Cardiac muscle cell (in vitro differentiated cells and primary cell): ENCODE measurements at regions not wholly inside any gene's neighbourhood (a gene's known extent, or its start where the extent isn't known, plus 50 kb on each side); places are given as distances from the start of the nearest gene placed in this dataset.

Source experiments
- DNase-seq, 2 donors: peaks; one replicate each; pipeline versions ENCODE4 v3.0.0 to v3.0.0-alpha.2; 2010 to 2017; ENCODE audit warnings: low read depth in 1 of 2, low spot score in 1 of 2
- H3K27ac ChIP-seq: fragments of 200-600 bp; sonication (generic); 2 replicates; pipeline ENCODE4 v1.5.1; 2016
- H3K27me3 ChIP-seq: fragments of 200-600 bp; sonication (generic); 2 replicates; pipeline ENCODE4 v1.6.0; 2016; ENCODE audit warnings: control low read depth
- H3K36me3 ChIP-seq: fragments of 200-600 bp; sonication (generic); 2 replicates; pipeline ENCODE4 v1.5.1; 2016; ENCODE audit warnings: control low read depth
- H3K4me1 ChIP-seq: fragments of 200-600 bp; sonication (generic); 2 replicates; pipeline ENCODE4 v1.8.1; 2017; ENCODE audit warnings: low read depth, mild to moderate bottlenecking, mixed run types
- H3K4me3 ChIP-seq: fragments of 200-600 bp; sonication (generic); 2 replicates; pipeline ENCODE4 v1.5.1; 2016; ENCODE audit warnings: mild to moderate bottlenecking
- H3K9me3 ChIP-seq: fragments of 200-600 bp; sonication (generic); 2 replicates; pipeline ENCODE4 v1.5.1; 2017; ENCODE audit warnings: low read depth, mild to moderate bottlenecking, control low read depth
- TF ChIP-seq, protein P1 (sequence below): IDR thresholded peaks from 2 replicates; pipeline ENCODE4 v1.5.1; 2012; ENCODE audit warnings: low read depth, mild to moderate bottlenecking, low read length

DNA sequence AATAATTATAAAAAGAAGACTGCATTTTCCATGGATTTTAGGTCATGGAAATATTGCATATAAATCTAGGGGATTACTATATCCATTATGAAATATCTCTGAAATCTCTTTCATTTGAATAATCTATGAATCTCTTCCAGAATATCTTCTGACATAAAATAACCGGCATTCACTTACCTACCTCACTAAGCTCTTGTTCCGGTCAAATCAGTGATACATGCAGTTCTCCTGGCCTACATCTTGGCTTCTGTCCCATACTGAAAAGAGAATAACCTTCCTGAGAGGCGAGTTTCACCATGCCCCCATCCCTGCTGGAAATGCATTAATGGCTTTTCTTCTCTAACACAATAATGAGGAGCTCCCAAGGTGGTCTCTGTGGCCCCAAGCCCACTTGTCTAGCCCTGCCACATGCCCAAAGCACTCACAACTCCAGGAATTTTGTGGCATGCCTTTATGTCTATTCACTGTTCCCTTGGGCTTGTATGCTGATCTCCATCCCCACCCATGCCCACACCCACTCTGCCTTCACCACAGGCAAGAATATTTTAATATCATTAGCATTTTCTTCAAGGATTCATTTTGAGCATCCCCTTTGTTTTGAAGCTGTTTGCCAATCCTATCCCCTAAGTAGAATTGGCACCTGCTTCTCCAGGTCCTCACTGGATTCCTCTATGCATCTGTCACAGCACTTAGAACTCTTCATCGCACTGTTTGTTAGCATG, 401.6 kb downstream of the COG6 start:
- no peak overlapping the region for H3K27ac ChIP-seq
- no peak overlapping the region for H3K4me3 ChIP-seq
- H3K36me3 ChIP-seq: no peaks in the 10 kb centered on the region
- H3K27me3 ChIP-seq: no peaks in the 10 kb centered on the region
- DNase-seq: no peak
- no peaks in the 10 kb centered on the region for H3K4me1 ChIP-seq
- H3K9me3 ChIP-seq: no peaks in the 10 kb centered on the region
- TF ChIP-seq, protein P1, sequence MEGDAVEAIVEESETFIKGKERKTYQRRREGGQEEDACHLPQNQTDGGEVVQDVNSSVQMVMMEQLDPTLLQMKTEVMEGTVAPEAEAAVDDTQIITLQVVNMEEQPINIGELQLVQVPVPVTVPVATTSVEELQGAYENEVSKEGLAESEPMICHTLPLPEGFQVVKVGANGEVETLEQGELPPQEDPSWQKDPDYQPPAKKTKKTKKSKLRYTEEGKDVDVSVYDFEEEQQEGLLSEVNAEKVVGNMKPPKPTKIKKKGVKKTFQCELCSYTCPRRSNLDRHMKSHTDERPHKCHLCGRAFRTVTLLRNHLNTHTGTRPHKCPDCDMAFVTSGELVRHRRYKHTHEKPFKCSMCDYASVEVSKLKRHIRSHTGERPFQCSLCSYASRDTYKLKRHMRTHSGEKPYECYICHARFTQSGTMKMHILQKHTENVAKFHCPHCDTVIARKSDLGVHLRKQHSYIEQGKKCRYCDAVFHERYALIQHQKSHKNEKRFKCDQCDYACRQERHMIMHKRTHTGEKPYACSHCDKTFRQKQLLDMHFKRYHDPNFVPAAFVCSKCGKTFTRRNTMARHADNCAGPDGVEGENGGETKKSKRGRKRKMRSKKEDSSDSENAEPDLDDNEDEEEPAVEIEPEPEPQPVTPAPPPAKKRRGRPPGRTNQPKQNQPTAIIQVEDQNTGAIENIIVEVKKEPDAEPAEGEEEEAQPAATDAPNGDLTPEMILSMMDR: no peak

DNA sequence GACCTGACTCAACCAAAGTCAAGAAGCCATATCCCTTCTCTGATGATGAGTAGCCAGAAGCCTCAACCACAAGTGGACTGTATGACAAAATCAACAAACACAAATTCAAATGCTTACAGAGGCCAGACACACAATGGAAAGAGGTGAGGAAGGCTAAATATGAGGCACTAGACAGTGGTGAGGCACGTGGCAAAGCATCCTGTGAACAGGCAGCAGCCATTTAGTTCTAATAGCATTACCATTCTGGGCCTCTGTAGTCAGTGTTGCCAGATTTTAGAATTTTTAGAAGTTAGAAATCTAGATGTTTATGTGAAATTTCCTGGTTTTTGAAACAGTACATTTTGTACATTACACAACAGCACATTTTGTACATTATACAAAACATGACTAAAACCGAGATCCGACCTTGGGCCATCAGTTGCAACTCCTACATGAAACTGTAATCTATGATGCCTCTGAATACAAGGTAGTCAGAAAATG, 403.3 kb downstream of the COG6 start:
- Histone ChIP-seq H3K27me3 (no peaks in the 10 kb centered on the region), H3K27ac (no peak overlapping the region), H3K4me3 (no peak overlapping the region), H3K9me3 (no peaks in the 10 kb centered on the region), H3K36me3 (no peaks in the 10 kb centered on the region), H3K4me1 (no peaks in the 10 kb centered on the region)
- DNase-seq: peak in 1 of 2 donors; percentile 58
- TF ChIP-seq, protein P1: no peak

DNA sequence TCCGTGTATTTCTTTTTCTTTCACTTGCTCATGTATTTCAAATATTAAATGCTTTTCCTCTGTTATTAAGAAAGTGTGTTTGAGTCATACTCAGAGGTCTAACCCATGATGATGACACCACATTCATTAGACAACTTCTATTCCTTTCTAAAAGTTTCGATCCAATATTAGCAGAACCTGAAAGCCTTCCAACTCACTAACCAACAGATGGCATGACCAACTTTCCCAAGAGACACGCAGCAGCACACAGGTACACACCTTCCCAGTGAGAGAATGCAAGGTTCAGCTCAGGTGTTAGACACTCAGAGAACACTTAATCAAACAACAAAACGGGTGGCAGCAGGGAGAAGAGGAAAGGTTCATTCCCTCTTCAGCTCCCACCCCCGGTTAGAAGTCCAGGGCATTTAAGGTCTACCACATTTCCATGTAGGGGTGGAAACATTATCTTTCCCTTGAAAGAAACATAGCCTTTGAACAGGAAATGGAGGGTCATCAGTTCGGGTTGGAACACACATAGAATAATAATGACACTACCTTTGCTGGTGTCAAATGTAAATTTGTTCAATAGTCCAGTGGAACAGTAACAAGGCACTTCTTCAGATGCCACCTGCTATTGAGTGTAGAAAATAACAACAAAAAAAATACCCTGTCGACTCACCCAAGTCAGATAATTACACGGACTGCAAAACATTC, 404.2 kb downstream of the COG6 start:
- Histone ChIP-seq H3K36me3 (no peaks in the 10 kb centered on the region), H3K4me1 (no peaks in the 10 kb centered on the region), H3K9me3 (no peaks in the 10 kb centered on the region), H3K27me3 (no peaks in the 10 kb centered on the region), H3K4me3 (no peak overlapping the region), H3K27ac (no peak overlapping the region)
- TF ChIP-seq, protein P1: no peak
- DNase-seq: peak in 1 of 2 donors; percentile 34

DNA sequence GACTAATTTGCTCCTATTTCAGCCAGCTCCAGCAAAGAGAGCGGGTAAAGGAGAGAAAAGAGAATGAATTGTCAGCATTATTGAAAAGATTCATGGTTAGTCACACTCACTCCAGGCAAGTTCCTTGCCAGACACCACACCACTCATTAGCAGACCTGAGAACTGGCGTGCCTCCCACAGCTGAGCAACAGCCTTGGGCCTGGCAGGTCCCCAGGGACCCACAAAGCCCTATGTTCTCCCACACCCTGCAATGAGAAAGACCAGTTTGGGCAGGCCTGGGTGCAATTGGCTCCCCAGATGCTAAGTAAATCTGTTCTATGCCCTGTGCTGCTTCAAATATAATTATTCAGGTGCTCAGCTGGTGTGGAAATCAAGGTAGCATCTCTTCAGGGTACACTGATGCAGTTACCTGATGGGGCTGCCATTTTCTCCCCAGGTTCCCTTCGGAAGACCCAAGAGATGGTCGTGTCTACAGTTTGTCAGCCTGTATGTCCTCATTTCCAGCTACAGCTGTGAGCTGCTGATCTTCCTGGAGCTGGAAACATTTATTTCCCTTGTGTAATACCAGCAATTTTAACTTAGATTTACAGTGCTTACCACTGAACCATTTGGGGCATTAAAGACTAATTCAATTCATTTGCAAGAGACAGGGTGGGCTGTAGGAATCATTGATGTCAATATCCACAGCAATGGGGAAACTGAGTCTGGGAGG, 405.0 kb downstream of the COG6 start:
- no peak overlapping the region for H3K27ac ChIP-seq
- H3K36me3 ChIP-seq: no peaks in the 10 kb centered on the region
- no peaks in the 10 kb centered on the region for H3K4me1 ChIP-seq
- TF ChIP-seq, protein P1: no peak
- no peaks in the 10 kb centered on the region for H3K27me3 ChIP-seq
- peak in 1 of 2 donors; percentile 89 for DNase-seq
- no peak overlapping the region for H3K4me3 ChIP-seq
- H3K9me3 ChIP-seq: no peaks in the 10 kb centered on the region

DNA sequence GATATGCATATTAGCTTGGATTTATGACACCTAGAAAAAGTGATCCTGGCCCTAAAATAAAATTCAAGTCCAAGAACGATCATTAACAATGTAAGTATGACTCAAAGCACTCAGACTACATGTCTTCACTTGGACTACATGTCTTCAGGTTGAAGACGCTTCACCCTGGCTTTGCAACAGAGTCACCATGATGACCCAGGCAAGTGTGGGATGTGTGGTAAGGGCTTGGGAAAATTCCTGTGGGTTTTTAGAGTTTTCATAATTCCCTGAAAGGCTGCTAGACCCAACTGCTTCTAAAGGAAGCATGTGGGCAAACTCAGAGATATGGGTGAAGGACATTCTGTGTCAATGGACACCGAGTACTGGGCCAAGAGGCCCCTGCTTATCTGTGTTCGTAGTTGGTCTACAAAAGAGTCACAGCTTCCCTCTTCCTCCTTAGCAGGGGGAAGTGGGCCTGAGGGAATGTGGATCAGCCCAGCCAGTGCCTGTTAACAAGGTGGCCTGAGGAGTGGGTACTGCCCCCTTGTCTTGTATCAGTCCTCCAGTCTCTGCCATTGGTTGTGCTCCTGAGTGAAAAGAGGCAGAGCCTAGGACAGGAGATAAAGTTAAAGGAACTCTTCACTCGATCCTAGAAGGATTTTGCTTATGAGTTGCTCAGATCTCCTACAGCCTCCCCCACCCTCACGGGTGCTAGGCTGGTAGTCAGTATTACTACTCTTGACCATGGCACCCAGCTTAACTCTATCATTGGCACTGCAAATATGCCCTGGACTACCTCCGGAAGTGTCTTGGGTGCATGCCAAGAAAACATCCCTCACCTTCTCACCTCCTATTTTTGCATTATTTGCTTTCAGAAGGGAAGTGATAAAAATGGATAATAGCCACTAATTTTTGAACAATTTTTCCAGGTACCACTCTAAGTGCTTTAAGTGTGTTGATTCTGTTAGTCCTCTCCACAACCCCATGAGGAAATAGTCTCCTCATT, 406.3 kb downstream of the COG6 start:
- TF ChIP-seq, protein P1: no peak

More for the DNA sequence above, 406.3 kb downstream of the COG6 start:
- Histone ChIP-seq H3K4me1 (no peaks in the 10 kb centered on the region), H3K36me3 (no peaks in the 10 kb centered on the region), H3K27ac (no peak overlapping the region), H3K4me3 (no peak overlapping the region), H3K9me3 (no peaks in the 10 kb centered on the region), H3K27me3 (no peaks in the 10 kb centered on the region)
- DNase-seq: peak in 1 of 2 donors; percentile 83
